Activated T-cell treated with anti-CD3 and anti-CD28 coated beads for 1 hour (primary cell): ENCODE measurements at regions not wholly inside any gene's neighbourhood (a gene's known extent, or its start where the extent isn't known, plus 50 kb on each side); places are given as distances from the start of the nearest gene placed in this dataset.
"Not testable (repeated sequence)": the region's sequence is repeated elsewhere in the genome, so short reads cannot be mapped to it uniquely, and the experiment has no call there.

ENCODE experiments used
- DNase-seq: peaks from one replicate; pipeline ENCODE4 v3.0.0-alpha.2; 2020; ENCODE audit warnings: low read depth

DNA sequence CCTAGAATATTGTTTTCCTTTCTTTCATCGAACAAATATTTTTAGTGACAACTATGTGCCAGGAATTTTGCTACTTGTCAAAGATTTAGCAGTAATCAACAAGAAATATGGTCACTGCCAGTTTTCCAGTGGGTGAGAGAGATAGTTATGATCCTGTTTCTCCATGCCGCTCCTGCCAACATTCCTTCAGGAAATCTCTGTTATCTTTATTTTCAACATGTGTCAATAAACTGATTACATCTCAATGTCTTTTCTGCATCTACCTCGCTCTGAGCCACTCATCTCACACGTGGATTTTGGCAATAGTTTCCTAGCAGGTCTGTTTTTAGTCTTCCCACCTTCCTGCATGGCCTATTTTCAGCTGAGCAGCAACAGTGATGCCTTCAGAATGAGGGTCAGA lies 650.0 kb upstream of the STXBP6 start:
- no peak for DNase-seq

DNA sequence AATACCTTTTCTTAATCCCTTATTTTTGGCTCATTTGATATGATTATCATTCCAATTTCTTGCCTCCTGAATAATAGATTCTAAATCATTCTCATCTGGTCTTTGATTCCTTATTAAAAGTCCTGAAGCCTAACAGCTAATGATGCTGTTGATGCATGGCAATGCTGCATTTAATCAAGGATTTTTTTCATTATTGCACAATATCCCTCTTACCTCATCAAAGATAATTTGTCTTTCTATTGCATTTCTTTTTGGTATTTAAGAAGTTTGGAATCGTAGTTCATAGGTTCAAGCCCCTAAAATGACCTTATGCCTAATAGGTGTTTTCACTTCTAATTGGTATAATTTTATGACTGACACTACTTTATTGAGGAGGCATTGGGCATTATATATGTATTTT lies 648.2 kb upstream of the STXBP6 start:
- DNase-seq = no peak

DNA sequence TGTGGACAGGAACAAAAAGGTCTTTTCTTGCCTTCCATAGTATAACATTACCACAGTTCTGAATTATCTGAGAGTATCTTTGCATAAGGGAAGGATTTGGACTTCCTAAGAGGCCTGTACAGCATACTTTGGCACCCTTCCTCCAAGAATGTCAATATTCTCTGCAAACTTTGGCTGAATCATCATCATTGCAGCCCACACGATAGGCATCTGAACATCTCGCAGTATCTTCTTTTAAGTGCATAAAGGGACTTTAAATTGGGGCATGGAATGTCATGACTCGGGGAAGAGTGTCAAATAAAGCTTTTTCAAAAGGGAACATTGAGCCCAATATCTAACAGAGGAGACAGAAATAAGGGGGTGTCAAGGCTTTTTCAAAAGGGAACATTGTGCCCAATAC lies 646.2 kb upstream of the STXBP6 start:
- DNase-seq = no peak

DNA sequence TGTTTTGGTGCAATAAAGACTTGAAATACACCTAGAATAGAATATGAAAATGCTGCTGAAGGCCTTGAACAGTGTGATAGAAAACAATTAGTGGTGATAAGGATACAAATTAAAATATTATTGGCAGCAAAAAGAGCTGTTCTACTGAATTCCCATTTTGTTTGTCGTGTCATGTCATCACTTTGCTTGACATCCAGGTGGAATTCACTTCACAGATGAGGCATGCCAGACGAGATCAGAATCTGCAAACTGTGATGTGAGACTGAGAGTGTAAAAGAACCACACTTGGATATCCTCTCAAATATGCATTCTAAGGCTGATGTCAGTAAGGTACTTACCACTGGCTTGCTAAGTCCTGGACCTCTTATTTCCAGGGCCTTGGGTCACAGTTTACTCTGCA lies 635.1 kb upstream of the STXBP6 start:
- DNase-seq = no peak

DNA sequence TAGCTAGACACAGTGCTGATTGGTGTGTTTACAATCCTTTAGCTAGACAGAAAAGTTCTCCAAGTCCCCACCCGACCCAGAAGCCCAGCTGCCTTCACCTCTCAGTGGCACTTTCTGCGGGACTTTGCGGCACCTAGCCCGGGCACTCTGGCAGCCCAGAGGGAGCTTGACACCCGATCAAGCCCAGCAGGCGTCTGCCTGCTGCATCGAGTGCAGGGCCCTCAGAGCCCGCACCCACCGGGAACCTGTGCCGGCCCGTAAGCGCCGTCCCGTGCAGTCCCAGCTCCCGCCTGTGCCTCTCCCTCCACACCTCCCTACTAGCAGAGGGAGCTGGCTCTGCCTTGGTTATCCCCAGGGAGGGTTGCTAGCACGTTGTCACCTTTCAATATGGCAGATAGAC lies 631.0 kb upstream of the STXBP6 start:
- no peak for DNase-seq

DNA sequence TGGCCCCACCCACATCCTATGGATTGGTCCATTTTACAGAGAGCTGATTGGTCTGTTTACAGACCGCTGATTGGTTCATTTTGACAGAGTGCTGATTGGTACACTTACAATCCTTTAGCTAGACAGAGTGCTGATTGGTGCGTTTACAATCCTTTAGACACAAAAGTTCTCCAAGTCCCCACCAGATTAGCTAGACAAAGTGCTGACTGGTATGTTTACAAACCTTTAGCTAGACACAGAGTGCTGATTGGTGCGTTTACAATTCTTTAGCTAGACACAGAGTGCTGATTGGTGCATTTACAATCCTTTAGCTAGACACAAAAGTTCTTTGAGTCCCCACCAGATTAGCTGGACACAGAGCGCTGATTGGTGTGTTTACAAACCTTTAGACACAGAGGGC lies 630.6 kb upstream of the STXBP6 start:
- not testable (repeated sequence) for DNase-seq

DNA sequence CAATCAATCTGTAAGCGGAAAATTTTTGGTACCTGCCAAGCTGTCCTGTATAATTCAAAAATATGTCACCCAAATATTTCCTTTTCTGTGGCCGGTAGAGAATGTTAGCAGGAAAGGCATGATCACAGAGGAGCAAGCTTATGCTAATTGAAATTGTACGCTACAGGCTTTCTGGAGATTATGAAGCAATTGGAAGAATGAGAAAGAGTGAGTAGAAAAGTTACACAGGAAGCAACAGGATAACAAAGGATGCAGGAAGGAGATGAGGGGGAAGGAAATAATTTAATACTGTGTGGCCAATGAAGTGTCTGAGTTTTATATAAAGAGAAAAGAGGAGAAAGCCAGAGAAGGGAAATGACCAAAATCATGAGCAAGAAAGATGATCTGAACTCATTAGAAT lies 627.2 kb upstream of the STXBP6 start:
- DNase-seq = no peak

DNA sequence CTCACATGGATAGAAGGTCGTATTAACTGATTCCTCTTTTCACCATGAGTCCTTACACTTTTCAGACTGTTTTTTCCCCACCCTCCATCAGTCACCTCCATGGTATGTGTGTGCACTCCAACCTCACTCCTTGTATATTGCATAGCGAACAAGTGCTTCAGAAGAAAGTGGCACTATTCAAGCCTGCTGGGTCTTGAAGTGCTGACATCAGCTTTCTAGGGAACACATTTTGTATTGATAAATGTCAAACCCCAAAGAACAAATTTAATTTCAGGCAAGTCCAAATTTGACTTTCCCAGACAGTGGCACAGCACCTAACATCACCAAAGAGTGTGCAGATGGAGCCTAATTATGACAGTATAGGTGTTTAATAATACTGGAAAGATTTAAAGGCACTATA lies 617.4 kb upstream of the STXBP6 start:
- no peak for DNase-seq

GRCh38 chr14:25666877-25667276 lies 616.9 kb upstream of the STXBP6 start:
- DNase-seq = no peak

GRCh38 chr14:25658988-25659387 lies 609.0 kb upstream of the STXBP6 start:
- DNase-seq = no peak

GRCh38 chr14:25630447-25630846 lies 580.5 kb upstream of the STXBP6 start:
- DNase-seq = no peak

GRCh38 chr14:25628978-25629377 lies 579.0 kb upstream of the STXBP6 start:
- no peak for DNase-seq

GRCh38 chr14:25628390-25628789 lies 578.4 kb upstream of the STXBP6 start:
- DNase-seq = no peak

GRCh38 chr14:25626986-25627385 lies 577.0 kb upstream of the STXBP6 start:
- no peak for DNase-seq

DNA sequence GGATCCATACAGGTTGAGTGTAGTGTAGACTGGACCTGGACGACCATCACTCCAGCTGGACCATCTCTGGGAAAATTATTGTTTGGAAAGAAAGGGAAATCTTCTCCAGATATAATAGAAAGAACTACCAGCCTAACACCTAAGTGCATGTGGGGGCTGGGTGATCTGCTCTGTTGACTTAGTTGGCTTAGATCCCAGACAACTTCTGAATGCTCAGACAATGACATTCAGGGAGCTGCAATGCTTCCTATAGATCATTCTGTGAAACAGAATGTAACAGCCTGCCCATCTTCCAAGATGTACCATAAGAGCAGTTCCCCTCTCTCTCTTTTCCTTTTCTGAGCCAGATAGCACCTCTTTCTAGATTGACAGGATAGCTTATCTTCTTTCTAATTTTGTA lies 572.8 kb upstream of the STXBP6 start:
- no peak for DNase-seq

DNA sequence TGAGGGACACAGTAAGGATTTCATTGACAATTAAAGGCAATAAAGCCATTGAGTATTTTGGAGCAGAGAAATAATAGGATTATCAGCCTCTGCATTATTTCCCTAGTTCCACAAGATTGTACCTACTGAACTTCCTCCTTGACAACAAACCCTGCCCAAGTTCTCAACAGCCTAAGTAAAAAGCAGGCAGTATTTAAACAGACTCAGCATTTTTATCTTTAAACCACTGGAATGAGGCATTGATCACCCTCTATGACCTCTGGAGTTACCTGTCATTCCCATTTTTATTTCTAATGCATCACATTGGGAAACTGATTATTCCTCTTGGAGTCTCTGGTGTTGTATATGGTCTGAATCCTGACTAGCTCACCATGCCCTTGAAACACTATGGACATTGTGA lies 570.6 kb upstream of the STXBP6 start:
- no peak for DNase-seq

DNA sequence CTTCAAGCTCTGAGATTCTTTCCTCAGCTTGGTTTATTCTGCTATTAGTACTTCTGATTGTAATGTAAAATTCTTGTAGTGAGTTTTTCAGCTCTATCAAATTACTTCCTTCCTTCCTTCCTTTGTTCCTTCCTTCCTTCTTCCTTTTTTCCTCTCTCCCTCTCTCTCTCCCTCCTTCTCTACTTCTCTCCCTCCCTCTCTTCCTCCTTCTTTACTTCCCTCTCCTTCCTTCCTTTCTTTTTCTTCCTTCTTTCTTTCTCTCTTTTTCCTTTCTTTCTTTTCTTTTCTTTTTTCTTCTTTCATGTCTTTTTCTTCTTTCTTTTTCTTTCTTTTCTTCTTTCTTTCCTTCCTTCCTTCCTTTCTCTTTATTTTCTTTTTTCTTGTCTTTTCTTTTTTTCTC lies 565.2 kb upstream of the STXBP6 start:
- no peak for DNase-seq

DNA sequence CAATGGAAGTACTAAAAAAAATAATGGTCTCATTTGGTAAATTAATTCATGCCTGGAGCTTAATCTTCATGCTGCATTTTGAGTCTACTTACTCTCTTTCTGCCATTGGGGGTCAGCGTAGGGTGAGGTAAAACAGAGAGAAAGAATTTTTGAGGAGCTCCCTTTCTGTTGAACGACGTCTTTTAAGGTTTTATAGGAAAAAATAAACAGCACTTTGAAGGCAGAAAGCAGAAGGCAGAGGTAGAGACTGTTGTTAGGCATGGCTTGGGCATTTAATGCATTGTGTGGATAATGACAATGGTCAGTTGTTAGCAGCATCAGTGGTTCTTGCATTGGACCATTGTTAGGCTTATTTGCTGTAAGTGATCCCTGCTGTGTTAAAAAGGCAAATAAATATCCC lies 557.2 kb upstream of the STXBP6 start:
- no peak for DNase-seq

DNA sequence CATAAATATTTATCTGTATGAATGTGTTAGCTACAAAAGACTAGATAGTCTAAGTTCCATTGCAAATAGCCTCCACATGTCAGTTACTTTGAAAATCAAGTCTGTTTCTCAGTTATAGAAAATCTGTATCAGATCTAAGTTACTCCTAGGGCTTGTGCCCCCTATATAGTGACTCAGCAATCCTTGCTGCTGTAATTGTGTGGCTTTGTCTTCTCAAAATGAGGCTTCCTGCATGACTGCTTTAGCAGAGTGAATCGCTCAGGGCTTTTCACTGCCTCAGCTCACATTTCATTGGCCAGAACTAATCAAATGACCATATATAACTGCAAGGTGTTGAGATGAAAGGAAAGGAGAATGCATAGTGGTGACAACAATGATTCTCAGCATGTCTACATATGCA lies 552.2 kb upstream of the STXBP6 start:
- no peak for DNase-seq

DNA sequence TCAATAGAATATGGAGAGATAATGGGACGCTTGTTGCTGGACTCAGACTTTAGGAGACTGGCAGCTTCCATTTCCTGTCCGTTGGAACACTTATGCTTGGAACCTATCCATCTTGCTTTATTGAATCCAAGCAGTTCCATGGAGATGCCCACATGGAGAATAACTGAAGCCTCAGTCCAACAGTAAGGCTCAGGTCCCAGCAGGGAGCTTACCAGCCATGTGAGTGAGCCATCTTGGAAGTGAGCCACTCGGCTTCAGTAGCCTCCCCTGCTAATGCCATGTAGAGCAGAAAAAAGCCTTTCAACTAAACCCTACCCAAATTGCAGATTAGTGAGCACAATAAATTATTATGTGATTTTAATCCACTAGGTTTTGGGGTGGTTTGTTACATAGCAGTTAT lies 538.8 kb upstream of the STXBP6 start:
- DNase-seq = no peak

DNA sequence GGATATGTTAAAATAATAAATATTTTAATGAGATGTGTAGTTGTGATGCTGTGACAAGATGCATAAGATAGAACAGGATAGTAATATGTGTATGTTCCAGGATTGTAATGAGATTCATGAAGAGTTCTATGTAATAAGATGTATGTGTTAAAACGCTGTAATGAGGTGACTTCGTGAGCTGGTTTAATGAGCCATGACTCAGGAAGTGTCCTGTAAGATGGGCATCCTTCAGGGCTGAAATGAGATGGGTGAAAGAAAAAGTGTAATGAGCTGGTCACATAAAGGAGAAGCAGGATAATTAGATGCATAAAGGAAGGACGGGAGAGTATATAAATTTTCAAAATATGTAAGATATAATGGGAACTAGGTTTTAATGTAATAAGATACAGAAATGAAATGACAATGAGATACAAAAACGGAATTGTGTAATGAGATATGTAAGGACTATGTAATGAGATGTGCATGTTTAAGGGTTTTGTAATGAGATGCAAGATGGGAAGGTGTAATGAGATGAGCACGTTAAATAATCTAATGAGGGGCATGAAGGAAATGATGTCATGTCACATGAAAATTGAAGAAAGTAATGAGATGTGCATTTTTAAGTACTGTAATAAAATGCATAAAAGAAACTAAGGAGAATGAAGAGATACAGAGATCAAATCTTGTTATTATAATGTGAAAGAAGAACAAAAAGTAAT lies 524.8 kb upstream of the STXBP6 start:
- DNase-seq = no peak

GRCh38 chr14:25570483-25570882 lies 520.5 kb upstream of the STXBP6 start:
- DNase-seq = no peak

- no peak for DNase-seq
These were observed 507.5 kb upstream of the STXBP6 start for GRCh38 chr14:25557466-25557865.

GRCh38 chr14:25552826-25553225 lies 502.9 kb upstream of the STXBP6 start:
- DNase-seq = no peak

- DNase-seq = no peak
These were observed 501.7 kb upstream of the STXBP6 start for GRCh38 chr14:25551674-25552073.
